Putamen (tissue), 1 donor: ENCODE measurements at regions not wholly inside any gene's neighbourhood (a gene's known extent, or its start where the extent isn't known, plus 50 kb on each side); places are given as distances from the start of the nearest gene placed in this dataset.

ENCODE experiments used
- DNase-seq: peaks from one replicate; pipeline ENCODE4 v3.0.0-alpha.2; 2016; ENCODE audit warnings: low spot score

DNA sequence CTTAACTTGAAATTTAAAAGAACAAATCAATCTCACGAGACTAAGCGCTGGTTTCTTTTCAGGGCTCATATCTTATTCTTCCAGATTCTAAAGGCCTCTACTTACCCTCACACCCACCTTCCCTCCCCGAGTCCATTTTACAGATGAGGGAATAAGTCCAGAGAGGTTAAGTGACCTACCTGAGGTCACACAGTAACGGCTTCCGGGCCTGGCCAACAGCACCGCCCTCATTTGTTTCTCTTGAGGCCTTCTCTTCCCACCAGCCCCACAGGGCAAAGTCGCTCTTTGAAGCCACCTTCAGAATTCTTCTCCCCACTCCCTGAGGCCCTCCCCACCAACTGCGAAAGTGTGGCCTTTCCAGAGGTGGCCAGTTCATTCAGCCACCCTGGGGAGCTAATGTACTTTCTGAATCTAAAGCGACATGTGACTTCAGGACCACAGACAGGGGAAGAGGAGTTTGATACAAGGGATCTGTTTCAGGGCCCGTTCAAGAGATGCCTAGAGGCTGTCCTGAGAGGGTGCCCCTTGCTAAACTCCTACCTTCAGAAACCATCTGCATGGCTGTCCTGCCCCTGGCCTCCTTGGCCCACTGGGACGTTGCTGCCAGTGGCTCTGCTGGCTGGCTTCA, 275.3 kb downstream of the HAUS1 start:
- no peak for DNase-seq

DNA sequence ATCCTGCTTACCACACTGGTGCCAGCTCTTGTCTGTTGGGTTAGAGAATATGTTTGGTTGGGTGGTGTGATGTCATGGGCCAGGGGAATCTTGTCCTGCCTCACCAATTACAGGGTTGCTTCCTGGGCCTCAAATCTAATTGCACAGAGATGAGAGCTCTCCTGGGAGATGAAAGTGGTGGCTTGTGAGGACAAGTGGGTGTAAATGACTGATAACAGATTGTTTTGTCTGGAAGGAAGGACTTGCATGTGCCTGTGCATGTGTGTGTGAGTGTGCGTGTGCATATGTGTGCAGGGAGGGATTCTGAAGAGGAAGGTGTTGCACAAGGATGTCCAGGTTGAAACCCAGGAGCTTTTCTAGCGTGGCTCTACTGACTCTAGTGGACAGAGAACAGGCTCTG, 271.9 kb downstream of the LOXHD1 start:
- no peak for DNase-seq

DNA sequence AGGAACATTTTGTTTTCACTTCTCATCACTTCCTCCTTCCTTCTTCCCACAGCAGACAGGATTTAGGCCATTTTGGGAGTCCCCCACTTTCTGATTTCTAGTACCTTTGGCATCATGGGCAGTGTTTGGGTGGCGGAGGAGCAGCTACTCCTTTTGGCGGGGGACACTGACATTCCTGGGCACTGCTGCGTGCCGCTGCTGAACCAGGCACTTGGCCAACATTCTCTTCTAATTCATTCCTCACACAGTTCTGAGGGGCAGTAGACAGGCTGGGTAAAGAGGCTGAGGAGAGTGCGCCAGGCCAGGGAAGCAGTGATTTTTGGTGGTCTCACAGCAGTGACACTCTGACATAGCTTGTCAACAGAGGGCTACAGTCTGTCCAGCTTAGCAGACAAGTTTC, 270.2 kb downstream of the LOXHD1 start:
- DNase-seq, result no peak

DNA sequence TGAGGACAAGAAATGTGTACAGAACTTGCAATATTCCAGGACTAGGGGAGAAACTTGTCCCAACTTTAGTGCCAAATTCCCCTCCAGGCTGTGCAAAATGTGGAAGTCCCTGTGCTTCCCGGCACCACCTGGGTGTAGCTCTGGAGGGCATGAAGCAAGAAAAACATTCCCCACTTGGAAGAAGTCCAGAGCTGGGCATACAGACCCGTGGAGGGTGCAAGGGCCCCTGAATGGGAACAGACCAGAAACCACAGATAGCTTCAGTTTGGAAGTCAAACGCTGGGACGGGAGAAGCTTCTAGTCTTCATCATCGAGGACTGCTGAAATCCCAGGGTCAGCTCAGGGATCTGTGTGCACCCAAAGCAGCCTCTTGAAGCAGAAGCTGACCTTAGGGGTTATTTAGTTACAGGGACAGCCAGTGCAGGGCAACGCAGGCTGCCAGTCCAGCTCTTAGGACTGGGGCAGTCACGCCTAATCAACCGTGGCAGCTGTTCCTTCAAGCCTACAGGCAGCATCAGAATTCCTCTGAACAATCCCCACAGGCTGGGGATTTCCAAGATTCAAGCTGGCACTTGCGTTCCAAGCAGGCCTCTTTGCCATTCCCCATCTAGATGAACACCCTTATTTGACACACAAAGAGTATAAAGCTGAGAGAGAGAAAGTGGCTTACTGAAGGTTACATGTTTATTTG, 269.4 kb downstream of the LOXHD1 start:
- no peak for DNase-seq

DNA sequence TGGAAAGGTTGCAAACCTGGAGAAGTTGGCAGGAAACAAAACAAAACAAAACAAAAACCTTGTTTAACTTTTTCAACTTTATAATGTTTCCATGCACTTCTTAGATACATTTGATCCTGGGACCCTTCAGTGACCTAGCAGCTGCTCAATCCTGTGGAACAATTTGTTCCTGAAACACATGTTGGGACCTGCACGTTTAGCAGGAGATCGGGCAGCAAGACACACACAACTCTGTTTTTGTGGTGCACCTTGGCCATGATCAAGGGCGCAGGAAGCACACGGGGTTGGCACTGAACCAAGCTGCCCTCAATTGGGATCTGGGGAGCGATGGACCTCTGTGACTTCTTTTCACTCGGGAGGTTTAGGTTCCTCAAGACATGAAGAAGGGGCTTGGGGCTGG, 268.7 kb downstream of the LOXHD1 start:
- no peak for DNase-seq

DNA sequence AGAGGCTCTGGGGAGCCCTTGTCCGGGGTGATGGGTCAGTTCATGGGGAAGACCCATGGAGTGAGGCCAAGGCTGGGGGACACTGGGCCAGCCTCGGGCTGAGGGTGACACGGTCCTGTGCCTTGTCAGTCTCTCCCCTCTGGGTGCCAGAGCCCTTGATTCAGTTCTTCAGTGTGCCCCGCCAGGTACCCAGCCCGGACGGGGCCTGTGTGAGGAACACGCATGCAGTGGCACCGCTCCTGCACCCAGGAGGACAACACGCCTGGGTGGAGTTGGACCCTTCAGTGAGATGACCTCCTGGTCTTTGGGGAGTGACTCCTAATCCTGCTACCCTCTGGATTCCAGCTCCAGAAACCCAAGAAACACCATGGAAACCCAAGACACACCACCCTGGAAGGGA, 264.4 kb downstream of the LOXHD1 start:
- DNase-seq, result no peak

- no peak for DNase-seq
Measured at GRCh38 chr18:46393230-46393629, 263.8 kb downstream of the LOXHD1 start.

- no peak for DNase-seq
Measured at GRCh38 chr18:46393961-46394360, 263.1 kb downstream of the LOXHD1 start.

GRCh38 chr18:46395795-46396194, 261.2 kb downstream of the LOXHD1 start:
- DNase-seq, result no peak

GRCh38 chr18:46397174-46397573, 259.8 kb downstream of the LOXHD1 start:
- DNase-seq, result no peak

DNA sequence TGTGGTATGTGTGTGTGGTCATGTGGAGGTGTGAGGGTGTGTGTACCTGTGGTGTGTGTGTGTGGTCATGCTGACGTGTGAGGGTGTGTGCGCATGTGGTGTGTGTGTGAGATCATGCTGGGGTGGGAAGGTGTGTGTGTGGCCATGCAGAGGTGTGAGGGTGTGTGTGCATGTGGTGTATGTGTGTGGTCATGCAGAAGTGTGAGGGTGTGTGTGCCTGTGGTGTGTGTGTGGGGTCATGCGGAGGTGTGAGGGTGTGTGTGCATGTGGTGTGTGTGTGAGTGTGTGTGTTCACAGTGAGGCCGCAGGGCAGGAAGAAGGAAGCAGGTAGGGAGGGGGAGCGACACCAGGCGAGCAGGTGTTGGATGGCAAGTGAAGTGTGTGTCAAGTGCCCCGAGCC, 259.0 kb downstream of the LOXHD1 start:
- no peak for DNase-seq

GRCh38 chr18:46398625-46399024, 258.4 kb downstream of the LOXHD1 start:
- no peak for DNase-seq

DNA sequence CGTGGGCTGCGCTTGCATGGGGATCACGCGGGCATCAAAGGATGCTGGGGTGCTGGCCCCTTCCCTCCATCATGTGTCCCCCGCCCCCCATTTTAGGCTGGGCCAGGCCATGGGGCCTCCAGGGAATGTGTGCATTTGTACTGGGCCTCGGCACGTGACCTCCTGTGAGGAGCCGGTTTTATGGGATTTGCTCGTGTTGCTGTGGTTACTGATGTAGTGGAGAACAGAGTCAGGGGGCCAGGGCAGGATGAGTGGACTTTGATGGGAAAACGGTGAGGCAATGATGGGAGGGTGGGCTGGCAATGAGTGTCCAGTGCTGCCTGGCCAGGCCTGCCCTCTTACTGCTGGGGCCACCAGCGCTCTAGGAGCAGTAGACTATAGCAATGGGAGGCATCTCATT, 257.7 kb downstream of the LOXHD1 start:
- no peak for DNase-seq

- no peak for DNase-seq
Measured at GRCh38 chr18:46400449-46400848, 256.6 kb downstream of the LOXHD1 start.

DNA sequence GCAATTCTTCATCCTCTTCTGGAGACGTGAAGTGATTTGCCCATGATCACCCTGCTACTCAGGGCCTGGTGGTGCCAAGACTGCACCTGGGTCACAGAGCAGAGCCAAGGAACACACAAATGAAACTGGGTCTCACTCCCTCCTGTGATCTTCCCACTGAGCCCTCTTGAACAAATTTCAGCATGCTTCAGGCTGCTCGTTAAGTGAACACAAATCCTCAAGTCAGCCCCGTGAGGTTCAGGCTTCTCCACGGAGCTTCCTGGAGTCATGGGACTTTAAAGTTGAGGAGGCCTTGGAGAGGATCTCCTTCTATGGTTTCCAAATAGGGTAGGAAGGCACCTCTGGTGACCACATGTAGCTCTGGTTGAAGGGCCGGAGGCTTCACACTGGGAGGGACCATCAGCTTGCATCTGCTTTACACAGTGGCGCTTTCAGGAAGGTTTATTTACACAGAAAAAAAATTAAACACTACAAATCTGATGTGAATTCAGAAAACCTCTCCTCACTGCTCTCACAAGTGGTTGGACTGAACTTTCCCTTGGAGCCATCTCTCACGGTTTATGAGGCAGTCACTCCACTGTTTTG, 255.4 kb downstream of the LOXHD1 start:
- DNase-seq, result no peak

- no peak for DNase-seq
Measured at GRCh38 chr18:46402396-46402795, 254.6 kb downstream of the LOXHD1 start.

GRCh38 chr18:46402945-46403344, 254.1 kb downstream of the LOXHD1 start:
- DNase-seq, result no peak

GRCh38 chr18:46405832-46406538, 251.0 kb downstream of the LOXHD1 start:
- no peak for DNase-seq

GRCh38 chr18:46406539-46406932, 250.5 kb downstream of the LOXHD1 start:
- DNase-seq, result no peak

DNA sequence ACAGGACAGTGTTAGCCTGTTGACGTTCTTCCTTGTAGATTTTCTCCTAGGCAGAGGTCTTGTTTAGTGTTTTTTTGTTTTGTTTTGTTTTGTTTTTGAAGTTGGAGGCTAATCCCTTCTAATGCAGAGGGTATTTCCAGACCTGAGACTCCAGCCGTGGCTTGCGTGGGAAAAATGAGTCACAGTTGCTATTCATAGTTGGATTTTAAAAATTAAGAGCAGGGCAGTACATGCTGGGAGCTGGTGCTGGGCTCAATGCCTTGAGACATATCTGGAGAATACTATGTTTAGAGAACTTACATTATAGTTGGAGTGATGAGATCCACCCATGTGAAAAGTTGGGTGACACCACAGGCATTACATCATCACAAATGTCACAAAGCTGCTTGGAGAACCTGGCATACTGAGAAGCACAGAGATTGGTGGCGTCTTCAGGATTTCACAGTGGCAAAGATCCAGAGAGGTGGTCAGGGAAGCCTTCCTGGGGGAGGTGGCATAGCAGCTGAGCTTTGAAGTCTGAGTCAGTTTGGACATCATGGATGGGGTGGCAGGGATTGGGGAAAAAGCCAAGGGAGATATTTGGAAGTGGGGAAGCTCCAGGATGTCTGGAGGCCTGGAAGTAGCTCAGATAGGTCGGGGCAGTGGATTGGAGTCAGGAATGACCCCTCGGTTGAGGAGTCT, 249.4 kb downstream of the LOXHD1 start:
- no peak for DNase-seq

GRCh38 chr18:46408334-46408987, 248.6 kb downstream of the LOXHD1 start:
- no peak for DNase-seq
